Inflammatory macrophage treated with lipopolysaccharide for 4 hours (primary cell): ENCODE measurements at regions not wholly inside any gene's neighbourhood (a gene's known extent, or its start where the extent isn't known, plus 50 kb on each side); places are given as distances from the start of the nearest gene placed in this dataset.
A peak's percentile ranks its signal among the peaks of the same experiment; 100 is the strongest.

Experiments used
- DNase-seq: peaks from one replicate; pipeline ENCODE4 v3.0.0-alpha.2; 2020

DNA sequence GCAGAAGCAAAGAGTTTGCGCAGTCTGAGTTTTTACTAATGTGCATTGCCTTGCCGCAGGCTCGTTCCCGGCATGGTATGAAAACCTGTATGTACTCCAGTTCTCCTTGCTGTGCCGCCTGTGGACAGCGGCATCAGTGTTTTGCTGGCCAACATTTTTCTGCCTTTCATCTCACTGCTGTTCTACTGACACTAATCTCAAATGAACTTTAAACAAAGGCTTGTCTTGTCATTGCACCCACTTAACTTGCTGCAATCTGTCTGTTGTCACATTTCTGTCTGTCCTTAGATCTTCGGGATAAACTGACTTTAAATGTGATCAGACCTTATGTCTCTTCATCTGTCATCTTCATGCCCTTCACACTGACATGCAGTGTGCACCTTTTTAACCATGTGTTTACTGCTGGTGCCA is 71.7 kb upstream of the ZNRF2 start:
- DNase-seq, result no peak

DNA sequence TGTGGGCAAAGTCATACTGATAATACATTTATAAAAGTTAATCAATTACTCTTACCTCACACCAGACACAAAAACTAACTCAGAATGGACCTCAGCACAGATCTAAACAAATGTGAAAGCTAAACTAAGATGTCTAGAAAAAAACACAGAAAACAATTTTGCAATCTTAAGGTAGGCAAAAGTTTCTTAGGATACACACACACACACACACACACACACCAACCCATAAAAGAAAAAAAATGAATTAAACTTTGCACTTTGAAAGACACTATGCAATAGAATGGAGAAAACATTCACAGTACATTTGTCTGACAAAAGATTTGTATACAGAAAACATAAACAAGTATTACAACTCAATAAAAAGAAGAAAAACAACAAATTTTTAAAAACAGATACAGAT is 70.8 kb upstream of the ZNRF2 start:
- DNase-seq, result no peak

DNA sequence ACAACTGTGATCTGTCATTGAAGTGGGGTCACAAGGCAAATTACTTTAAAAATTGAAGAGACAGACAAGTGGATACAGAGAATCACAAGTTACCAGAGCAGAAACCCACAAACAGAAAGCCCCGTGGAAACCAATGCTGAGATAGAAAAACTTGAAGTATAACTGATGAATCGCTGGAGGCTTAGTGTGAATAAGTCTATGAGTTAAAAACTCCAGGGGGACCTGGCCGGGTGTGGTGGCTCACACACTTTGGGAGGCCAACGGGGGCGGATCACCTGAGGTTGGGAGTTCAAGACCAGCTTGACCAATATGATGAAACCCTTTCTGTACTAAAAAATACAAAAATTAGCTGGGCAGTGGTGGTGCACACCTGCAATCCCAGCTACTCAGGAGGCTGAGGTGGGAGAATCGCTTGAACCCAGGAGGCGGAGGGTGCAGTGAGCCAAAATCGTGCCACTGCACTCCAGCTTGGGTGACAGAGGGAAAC is 69.7 kb upstream of the ZNRF2 start:
- DNase-seq, result no peak

DNA sequence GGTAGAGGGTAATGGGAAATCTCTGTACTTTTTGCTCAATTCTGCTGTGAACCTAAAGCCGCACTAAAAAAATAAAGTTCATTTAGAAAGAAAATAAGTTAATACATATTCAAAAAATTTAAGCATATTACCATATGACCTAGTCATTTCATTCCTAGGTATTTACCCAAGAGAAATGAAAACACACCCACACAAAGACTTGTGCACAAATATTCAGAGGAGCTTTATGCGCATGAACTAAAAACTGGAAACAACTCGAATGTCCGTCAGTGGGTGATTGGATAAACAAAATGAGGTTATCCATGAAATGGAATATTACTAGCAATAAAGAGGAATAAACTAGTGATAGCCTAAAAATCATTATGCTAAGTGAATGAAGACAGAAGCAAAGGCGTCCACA is 62.6 kb upstream of the ZNRF2 start:
- DNase-seq, result no peak

DNA sequence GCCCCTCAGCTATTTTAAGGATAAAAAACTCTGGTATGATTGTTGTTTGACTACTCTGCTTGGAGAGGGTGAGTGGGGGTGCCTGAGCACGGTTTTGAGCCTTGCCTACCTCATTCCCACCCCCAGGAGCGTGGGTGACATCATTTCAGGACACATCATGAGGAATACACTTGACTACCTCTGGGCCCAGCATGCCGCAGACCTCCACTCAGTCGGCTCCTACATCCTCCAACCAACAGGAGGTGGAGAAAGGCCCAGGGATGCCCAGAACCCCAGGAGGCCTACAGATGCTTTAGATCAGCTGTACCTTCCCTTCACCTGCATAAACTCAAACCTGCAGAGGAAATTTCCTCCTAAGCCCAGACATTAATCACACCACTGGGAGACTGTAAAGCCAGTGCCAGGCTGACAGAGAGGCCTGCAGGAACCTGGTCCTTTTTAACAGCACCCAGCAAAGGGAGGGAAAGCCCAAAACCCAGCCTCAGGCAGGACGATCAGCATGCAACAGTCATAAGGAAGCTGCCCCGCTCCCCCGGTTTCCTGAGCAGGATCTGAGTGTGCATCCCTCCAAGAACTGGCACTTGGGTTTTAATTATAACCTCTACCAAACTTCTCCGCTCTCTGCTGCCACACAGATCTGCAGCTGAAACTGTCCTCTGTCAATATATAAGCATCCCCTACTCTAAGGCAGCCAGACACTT is 61.7 kb upstream of the ZNRF2 start:
- DNase-seq, result peak; percentile 42

DNA sequence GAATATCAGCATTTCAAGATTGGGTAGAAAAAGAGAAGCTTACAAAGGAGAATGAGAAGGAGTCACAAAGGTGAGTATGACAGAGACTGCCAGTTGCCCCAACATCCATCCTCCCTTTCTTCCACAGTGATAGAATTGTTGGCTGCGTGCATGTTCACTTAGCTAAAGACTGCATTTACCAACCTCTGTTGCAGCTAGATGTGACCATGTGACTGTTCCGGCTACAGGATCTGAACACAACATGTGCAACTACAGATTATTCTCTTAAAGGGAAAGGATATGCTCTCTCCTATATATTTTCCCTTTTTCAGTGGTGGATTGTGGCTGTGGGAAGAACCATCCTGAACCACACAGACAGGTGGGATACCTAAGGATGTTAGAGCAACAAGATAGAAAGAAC is 60.5 kb upstream of the ZNRF2 start:
- DNase-seq, result peak; percentile 53

DNA sequence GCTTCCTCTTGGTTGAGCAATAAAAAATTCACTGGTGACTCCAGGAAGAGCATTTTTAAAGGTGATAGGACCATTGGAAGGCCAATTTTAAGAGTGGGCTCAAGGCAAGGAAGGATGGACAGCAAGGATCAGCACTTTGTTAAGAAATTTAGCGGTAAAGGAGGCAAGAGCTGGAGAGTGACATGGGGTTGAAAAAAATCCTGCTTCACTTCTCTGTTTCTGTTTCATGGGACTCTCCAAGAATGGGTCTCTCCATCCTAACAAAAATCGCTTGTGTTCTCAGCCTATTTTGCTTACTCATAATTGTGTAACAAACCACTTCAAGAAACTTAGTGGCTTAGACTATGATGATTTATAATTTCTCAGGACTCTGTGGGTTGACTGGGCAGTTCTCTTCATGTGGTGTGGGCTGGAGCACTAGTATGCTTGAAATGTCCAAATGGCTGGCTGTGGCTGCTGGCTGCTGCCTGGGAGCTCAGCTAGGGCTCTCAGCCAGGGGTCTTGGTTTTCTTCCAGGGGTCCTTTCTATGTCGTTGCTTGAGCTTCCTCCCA is 59.8 kb upstream of the ZNRF2 start:
- DNase-seq, result peak; percentile 99

DNA sequence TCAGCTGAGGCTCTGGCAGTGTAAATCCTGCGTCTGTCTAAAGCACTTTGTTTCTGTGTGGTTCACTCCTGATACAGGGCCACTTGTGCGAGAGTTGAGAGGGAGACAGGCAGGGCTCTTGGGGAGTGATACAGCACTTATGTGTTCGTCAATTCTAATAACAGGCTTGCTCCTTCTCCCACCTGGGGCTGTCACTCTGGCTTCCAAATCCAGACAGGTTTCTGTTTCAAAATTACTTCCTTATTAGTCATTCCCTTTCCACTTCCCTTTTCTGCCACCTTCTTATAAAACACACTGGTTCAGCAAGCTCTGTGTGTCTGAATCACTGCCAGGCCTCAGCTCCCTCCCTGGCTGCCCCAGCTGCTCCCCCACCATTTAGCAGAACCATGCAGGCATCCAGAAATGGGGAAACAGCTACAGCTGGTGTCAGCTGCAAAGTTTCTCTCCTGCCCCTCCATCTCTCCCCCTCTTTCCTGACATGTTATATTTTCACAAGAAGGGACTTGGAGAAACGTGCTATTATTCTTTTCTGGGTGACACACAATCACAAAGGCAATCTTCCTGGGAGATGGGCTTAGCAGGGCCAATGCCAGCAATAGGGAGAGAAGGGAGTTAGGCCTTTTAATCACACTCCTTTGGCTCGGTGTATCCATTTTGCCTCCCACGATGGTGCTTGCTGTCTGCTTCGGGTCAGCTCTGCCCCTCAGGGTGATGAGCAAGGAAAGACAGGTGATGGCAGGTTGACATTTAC is 58.4 kb upstream of the ZNRF2 start:
- peak; percentile 98 for DNase-seq

DNA sequence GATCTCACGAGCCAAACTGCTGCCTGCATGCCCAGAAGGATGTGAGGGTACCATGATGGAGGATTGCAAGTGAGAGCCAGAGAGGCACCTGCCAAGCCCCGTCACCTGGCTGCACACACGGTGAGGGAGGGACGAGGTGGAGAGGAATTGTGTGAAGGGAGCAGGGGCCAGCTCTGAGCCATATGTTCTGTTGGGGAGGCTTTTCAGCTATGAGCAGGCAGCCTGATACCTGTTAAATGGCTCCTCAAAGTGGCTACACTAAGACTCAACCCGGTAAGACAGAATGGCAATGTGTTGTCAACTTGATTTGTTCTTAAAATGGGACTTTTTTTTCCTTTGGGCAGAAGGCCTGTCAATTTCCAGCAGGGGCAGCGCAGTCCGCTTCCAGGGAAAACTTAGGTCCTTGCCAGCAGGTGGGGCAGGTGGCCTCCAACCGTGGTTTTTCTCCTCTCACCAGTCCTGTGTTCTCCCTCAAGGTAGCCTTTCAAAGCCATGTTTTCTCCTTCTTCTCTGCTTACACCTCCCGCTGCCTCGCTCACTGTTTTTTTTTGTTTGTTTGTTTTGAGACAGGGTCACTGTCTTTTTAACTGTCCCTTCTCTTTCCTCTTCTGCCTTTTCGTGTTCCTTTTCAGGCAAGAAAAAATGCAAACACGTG is 57.7 kb upstream of the ZNRF2 start:
- peak; percentile 34 for DNase-seq

DNA sequence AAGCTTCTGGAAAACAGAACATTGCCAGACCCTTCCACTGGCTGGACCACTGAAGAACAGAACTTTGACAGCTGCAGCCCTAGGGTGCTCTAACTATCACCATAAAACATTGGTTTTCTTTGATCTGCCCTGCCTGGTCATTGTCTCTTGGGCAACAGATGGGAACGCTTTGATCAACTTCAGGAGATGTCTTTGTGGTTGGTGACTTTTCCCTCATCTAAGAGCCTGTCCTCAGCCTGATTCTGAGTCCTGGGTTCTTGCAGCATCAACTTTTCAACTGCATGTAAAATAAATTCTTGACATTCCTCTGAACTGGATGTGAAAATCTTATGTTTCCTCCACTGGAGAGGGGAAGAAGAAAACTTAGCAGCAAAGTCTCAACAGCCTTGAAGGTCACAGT is 53.1 kb upstream of the ZNRF2 start:
- no peak for DNase-seq

DNA sequence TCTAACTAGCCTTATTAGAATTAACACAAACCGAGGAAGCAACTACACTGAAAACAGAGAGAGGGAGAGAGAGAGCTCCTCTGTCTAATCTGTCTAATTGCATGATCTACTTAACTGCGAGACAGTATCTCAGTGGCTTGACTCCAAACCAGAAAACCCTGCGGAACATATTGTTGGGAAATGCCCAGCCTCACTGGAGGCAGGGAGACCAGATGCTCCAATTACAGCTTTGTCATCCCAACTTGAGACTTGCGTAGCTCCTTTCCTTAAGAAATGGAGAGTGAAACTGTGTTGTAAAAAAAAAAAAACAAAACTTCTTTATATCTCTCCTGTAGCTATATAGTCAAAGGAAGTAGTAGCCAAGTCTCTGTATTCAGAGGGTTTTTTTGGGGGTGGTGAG is 52.0 kb upstream of the ZNRF2 start:
- peak; percentile 57 for DNase-seq
